Caco-2 (cell line): ENCODE measurements at regions not wholly inside any gene's neighbourhood (a gene's known extent, or its start where the extent isn't known, plus 50 kb on each side); places are given as distances from the start of the nearest gene placed in this dataset.
"Not testable (repeated sequence)": the region's sequence is repeated elsewhere in the genome, so short reads cannot be mapped to it uniquely, and the experiment has no call there.

Experiments used
- BruUV-seq: library from RNA; stranded (reverse); fragments of 400-500 nt; replicated peaks from 2 replicates; lab custom pipeline; 2021; lab: Mats Ljungman, UMichigan
- CTCF ChIA-PET: fragments of 300-600 bp; sonication (Branson Sonifier 250); formaldehyde crosslinking; loops from one replicate; lab custom pipeline; 2022; ENCODE audit warnings: antibody characterized with exemption; lab: Charles Lee
- POLR2A ChIA-PET: fragments of 300-600 bp; sonication (Branson Sonifier 250); formaldehyde crosslinking; loops from one replicate; lab custom pipeline; 2022; ENCODE audit warnings: antibody characterized with exemption; lab: Charles Lee
- DNase-seq, 2 experiments: peaks; one replicate each; pipeline versions ENCODE4 v3.0.0 to v3.0.0-alpha.2; 2020 to 2022
- H3K27me3 ChIP-seq: replicated peaks from 2 replicates; pipeline ENCODE4 v1.6.0; 2011; ENCODE audit warnings: low read length; ENCODE audit not compliant: control insufficient read depth, insufficient read depth
- H3K36me3 ChIP-seq: 2 replicates; pipeline ENCODE4 v1.5.1; 2011; ENCODE audit warnings: low read length; ENCODE audit not compliant: control insufficient read depth, insufficient read depth
- H3K4me1 ChIP-seq: fragments of 250-450 bp; sonication (Bioruptor Pico); 2 replicates; pipeline ENCODE4 v1.5.1; 2020; ENCODE audit warnings: mild to moderate bottlenecking
- H3K4me3 ChIP-seq: 2 replicates; pipeline ENCODE4 v1.5.1; 2011; ENCODE audit warnings: low read depth, mild to moderate bottlenecking, control low read depth, low read length
- H3K9me3 ChIP-seq: fragments of 250-450 bp; sonication (Bioruptor Pico); 2 replicates; pipeline ENCODE4 v1.5.1; 2020; ENCODE audit warnings: mild to moderate bottlenecking, moderate library complexity
- H3K27ac Mint-ChIP-seq: one replicate; pipeline ENCODE4 v1.8.0; 2022; ENCODE audit warnings: mixed read lengths; ENCODE audit not compliant: unreplicated experiment
- H3K27me3 Mint-ChIP-seq: one replicate; pipeline ENCODE4 v1.8.0; 2022; ENCODE audit warnings: mixed read lengths; ENCODE audit not compliant: insufficient read depth, unreplicated experiment
- H3K36me3 Mint-ChIP-seq: one replicate; pipeline ENCODE4 v1.8.0; 2022; ENCODE audit warnings: mild to moderate bottlenecking, mixed read lengths; ENCODE audit not compliant: insufficient read depth, unreplicated experiment
- H3K4me1 Mint-ChIP-seq: one replicate; pipeline ENCODE4 v1.8.0; 2022; ENCODE audit warnings: low read depth, mixed read lengths; ENCODE audit not compliant: unreplicated experiment
- H3K4me3 Mint-ChIP-seq: one replicate; pipeline ENCODE4 v1.8.0; 2022; ENCODE audit warnings: mild to moderate bottlenecking, moderate library complexity, mixed read lengths; ENCODE audit not compliant: unreplicated experiment
- H3K9me3 Mint-ChIP-seq: one replicate; pipeline ENCODE4 v1.8.0; 2022; ENCODE audit warnings: mixed read lengths; ENCODE audit not compliant: unreplicated experiment
- intact Hi-C: fragments of 100-400 bp; cut with micrococcal nuclease; formaldehyde crosslinking; loops from one replicate; pipeline ENCODE4 v1.10.0; 2022; ENCODE audit not compliant: unreplicated experiment
- TF ChIP-seq, protein P1 (sequence below), 2 experiments: fragments of 200-600 bp in 1 of 2; IDR thresholded peaks; 1 replicate in 1 of 2; 2 replicates in 1 of 2; pipeline versions ENCODE4 v1.5.1 to v1.8.0; 2011 to 2022; ENCODE audit warnings: antibody characterized with exemption in 1 of 2, control low read depth in 1 of 2, inconsistent platforms in 1 of 2, low read depth in 1 of 2, low read length in 1 of 2, mild to moderate bottlenecking in 1 of 2, moderate library complexity in 1 of 2; ENCODE audit not compliant: insufficient read depth in 1 of 2, severe bottlenecking in 1 of 2, unreplicated experiment in 1 of 2

DNA sequence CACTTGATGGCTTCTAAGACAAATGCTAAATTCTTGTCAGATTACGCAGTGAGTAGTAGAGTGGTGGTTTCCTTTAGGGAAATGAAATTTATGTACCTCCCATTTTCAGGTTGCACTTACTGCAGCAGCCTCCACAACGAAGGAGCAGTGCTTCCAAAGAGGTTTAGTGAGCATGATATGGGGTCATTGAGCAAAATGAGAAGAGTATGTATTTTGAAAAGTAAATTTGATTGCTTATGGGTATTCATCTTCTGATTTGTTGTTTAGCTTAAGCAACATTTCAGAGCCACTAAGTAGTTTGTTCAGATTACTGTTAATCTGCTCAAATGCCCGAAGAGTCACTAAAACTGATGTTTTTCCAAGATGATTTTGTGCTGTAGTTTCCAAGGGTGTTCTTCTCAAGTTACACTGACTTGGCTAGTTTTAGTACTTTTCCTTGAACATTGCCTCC lies 493.6 kb downstream of the PCNX1 start:
- CTCF ChIA-PET = no interaction called here
- peaks cover 13% of the 10 kb centered on the region for H3K36me3 Mint-ChIP-seq
- H3K4me3 Mint-ChIP-seq = no peak overlapping the region
- peaks cover 24% of the 10 kb centered on the region for H3K4me1 Mint-ChIP-seq
- no peaks in the 10 kb centered on the region for H3K27me3 Mint-ChIP-seq
- POLR2A ChIA-PET = no interaction called here
- no peaks in the 10 kb centered on the region for H3K27me3 ChIP-seq
- peaks cover 17% of the 10 kb centered on the region; the same call in 1 of the 2 replicates for H3K4me1 ChIP-seq
- no peaks in the 10 kb centered on the region for H3K9me3 Mint-ChIP-seq
- intact Hi-C loops = loop anchor here (5.0 to 10.0 kb wide), 2 partner anchors 59 to 236 kb away; no protein-coding TSS in a partner anchor
- H3K27ac Mint-ChIP-seq = no peak overlapping the region
- no peak overlapping the region for H3K4me3 ChIP-seq
- TF ChIP-seq, protein P1, sequence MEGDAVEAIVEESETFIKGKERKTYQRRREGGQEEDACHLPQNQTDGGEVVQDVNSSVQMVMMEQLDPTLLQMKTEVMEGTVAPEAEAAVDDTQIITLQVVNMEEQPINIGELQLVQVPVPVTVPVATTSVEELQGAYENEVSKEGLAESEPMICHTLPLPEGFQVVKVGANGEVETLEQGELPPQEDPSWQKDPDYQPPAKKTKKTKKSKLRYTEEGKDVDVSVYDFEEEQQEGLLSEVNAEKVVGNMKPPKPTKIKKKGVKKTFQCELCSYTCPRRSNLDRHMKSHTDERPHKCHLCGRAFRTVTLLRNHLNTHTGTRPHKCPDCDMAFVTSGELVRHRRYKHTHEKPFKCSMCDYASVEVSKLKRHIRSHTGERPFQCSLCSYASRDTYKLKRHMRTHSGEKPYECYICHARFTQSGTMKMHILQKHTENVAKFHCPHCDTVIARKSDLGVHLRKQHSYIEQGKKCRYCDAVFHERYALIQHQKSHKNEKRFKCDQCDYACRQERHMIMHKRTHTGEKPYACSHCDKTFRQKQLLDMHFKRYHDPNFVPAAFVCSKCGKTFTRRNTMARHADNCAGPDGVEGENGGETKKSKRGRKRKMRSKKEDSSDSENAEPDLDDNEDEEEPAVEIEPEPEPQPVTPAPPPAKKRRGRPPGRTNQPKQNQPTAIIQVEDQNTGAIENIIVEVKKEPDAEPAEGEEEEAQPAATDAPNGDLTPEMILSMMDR (IDR thresholded peaks at IDR 0.05; ENCODE audit: insufficient read depth in 1 of 2, low read depth in 1 of 2, low read length in 1 of 2, severe bottlenecking in 1 of 2, unreplicated experiment in 1 of 2) = no peak
- H3K36me3 ChIP-seq = no peaks in the 10 kb centered on the region
- no TSS peak for BruUV-seq
- H3K9me3 ChIP-seq = no peaks in the 10 kb centered on the region
- DNase-seq = no peak

DNA sequence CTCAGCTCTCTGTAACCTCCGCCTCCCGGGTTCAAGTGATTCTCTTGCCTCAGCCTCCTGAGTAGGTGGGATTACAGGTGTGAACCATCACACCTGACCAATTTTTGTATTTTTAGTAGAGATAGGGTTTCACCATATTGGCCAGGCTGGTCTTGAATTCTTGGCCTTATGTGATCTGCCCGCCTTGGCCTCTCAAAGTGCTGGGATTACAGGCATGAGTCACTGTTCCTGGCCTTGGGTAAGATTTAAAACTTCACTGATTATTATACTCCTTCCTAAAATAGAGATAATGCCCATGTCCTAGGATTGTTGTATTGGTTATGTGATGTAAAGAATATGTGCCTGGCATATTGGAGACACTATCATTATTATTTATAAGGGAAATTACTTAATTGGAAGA lies 495.2 kb downstream of the PCNX1 start:
- BruUV-seq, H3K36me3 Mint-ChIP-seq, POLR2A ChIA-PET, H3K4me3 Mint-ChIP-seq, DNase-seq, H3K27me3 ChIP-seq, H3K4me3 ChIP-seq, H3K27me3 Mint-ChIP-seq, H3K27ac Mint-ChIP-seq, H3K9me3 ChIP-seq, H3K9me3 Mint-ChIP-seq, H3K36me3 ChIP-seq, CTCF ChIA-PET: not testable (repeated sequence)
- intact Hi-C loops = loop anchor here (5.0 to 10.0 kb wide), 2 partner anchors 60 to 238 kb away; no protein-coding TSS in a partner anchor
- H3K4me1 Mint-ChIP-seq = peaks cover 11% of the 10 kb centered on the region
- peaks cover 11% of the 10 kb centered on the region; the same call in 1 of the 2 replicates for H3K4me1 ChIP-seq

DNA sequence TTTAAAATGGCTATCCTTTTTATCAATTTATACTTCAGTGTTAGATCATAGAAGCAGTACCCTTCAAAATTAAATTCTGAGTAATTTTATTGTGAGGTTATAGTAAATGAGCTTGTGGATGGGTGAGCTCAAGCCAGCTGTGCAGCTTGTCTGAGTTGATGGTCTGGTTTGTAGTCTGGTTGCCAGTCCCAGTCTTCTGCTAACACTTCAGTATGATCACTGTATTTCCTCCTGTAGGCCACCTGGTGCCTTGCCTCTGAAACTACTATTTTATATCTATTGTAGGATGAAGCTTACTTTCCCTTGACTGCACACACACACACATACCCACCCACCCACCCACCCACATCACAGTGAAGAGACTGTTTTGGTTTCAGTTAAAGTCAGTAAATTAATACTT lies 496.4 kb downstream of the PCNX1 start:
- BruUV-seq = no TSS peak
- intact Hi-C loops = loop anchor here (1.0 to 10.0 kb wide), 4 partner anchors 61 to 264 kb away; no protein-coding TSS in a partner anchor
- DNase-seq = peak; percentile 39 to 47
- Histone ChIP-seq H3K4me3 (no peak overlapping the region), H3K9me3 (no peaks in the 10 kb centered on the region), H3K36me3 (no peaks in the 10 kb centered on the region; the same call in 1 of the 2 replicates), H3K27me3 (no peaks in the 10 kb centered on the region), H3K4me1 (peaks cover 11% of the 10 kb centered on the region; the same call in 1 of the 2 replicates)
- peaks cover under 1% of the 10 kb centered on the region for H3K36me3 Mint-ChIP-seq
- no peaks in the 10 kb centered on the region for H3K27me3 Mint-ChIP-seq
- no peak overlapping the region for H3K27ac Mint-ChIP-seq
- peaks cover 10% of the 10 kb centered on the region for H3K4me1 Mint-ChIP-seq
- POLR2A ChIA-PET = interaction anchor here (0.7 kb wide), 1 partner anchor 81 kb away, joined by 8 read pairs; no protein-coding TSS in a partner anchor
- CTCF ChIA-PET = interaction anchor here (0.7 to 1.6 kb wide), 7 partner anchors 8 to 357 kb away, joined by 3 to 15 read pairs (median 3); no protein-coding TSS in a partner anchor
- no peaks in the 10 kb centered on the region for H3K9me3 Mint-ChIP-seq
- TF ChIP-seq, protein P1 (IDR thresholded peaks at IDR 0.05; ENCODE audit: insufficient read depth in 1 of 2, low read depth in 1 of 2, low read length in 1 of 2, severe bottlenecking in 1 of 2, unreplicated experiment in 1 of 2) = peak; percentile 23 to 46
- no peak overlapping the region for H3K4me3 Mint-ChIP-seq
